ENCODE measurements at regions not wholly inside any gene's neighbourhood (a gene's known extent, or its start where the extent isn't known, plus 50 kb on each side); places are given as distances from the start of the nearest gene placed in this dataset.

DNA sequence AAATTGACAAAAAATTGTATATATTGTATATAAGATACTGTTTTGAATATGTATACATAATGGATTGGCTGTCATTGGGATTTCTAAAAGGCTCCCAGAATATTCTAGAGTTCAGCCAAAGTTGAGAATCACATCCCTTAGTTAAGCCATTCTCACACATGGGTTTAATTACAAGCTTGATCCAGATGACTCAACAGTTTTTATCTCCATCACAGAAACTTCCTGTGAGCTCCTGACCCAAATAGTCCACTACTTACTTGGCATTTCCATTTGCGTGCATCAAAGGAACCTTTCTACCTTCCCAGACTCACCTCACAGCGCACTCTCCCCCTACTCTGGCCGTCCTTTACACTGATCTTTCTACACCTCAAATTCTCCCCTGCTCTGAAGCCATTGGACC lies 184.8 kb upstream of the ARHGAP20 start:
- TF ChIP-seq EZH2phosphoT487 (IDR thresholded peaks at IDR 0.05; ENCODE audit: low read length) (no peak), EZH2 (optimal IDR thresholded peaks at IDR 0.05; ENCODE audit: low read depth, low read length) (no peak)
- TF ChIP-seq, protein P1, sequence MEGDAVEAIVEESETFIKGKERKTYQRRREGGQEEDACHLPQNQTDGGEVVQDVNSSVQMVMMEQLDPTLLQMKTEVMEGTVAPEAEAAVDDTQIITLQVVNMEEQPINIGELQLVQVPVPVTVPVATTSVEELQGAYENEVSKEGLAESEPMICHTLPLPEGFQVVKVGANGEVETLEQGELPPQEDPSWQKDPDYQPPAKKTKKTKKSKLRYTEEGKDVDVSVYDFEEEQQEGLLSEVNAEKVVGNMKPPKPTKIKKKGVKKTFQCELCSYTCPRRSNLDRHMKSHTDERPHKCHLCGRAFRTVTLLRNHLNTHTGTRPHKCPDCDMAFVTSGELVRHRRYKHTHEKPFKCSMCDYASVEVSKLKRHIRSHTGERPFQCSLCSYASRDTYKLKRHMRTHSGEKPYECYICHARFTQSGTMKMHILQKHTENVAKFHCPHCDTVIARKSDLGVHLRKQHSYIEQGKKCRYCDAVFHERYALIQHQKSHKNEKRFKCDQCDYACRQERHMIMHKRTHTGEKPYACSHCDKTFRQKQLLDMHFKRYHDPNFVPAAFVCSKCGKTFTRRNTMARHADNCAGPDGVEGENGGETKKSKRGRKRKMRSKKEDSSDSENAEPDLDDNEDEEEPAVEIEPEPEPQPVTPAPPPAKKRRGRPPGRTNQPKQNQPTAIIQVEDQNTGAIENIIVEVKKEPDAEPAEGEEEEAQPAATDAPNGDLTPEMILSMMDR (IDR thresholded peaks at IDR 0.05; ENCODE audit: low read length), result no peak
- Histone ChIP-seq H3K36me3 (replicated peaks; ENCODE audit: insufficient read depth, low read length) (no peaks in the 10 kb centered on the region), H3K9me2 (replicated peaks; ENCODE audit: insufficient read depth, low read length) (no peaks in the 10 kb centered on the region), H2AFZ (ENCODE audit: low read length) (no peak overlapping the region), H3K9ac (ENCODE audit: low read length) (no peak overlapping the region), H3K4me2 (ENCODE audit: low read depth, low read length) (no peak overlapping the region), H3K27me3 (replicated peaks; ENCODE audit: insufficient read depth, low read length) (no peaks in the 10 kb centered on the region), H3F3A (ENCODE audit: insufficient read depth, low read length) (no peaks in the 10 kb centered on the region), H4K20me1 (ENCODE audit: insufficient read depth, low read length) (no peaks in the 10 kb centered on the region; the same call in 1 of the 2 replicates), H3K9me3 (replicated peaks; ENCODE audit: insufficient read depth, low read length) (no peaks in the 10 kb centered on the region), H3K4me1 (ENCODE audit: low read length) (no peaks in the 10 kb centered on the region), H3K4me3 (ENCODE audit: low read length) (no peak overlapping the region), H3K27ac (ENCODE audit: low read length) (no peak overlapping the region), H3K79me2 (ENCODE audit: low read length) (no peaks in the 10 kb centered on the region)
- no peak for DNase-seq

DNA sequence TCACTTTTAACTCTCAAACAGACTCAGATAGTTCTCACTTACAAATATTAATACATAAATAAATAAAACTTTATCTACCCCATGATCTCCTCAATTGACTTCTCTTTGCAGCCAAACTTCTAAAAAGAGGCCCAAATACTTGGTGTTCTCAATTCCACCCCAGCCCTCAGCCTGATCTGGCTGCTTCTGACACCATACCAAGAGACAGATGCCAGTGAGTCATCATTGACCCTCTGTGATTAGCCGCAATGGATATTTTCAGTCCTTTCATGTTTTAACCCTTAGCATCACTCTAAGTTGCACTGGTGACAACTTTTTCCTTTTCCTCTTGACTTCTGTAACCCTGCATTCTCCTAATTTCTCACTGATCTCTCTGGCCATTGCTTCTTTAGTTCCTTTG lies 184.1 kb upstream of the ARHGAP20 start:
- Histone ChIP-seq H3K27me3 (replicated peaks; ENCODE audit: insufficient read depth, low read length) (no peaks in the 10 kb centered on the region), H3K9me3 (replicated peaks; ENCODE audit: insufficient read depth, low read length) (no peaks in the 10 kb centered on the region), H3K9ac (ENCODE audit: low read length) (no peak overlapping the region), H3K36me3 (replicated peaks; ENCODE audit: insufficient read depth, low read length) (no peaks in the 10 kb centered on the region), H3K79me2 (ENCODE audit: low read length) (no peaks in the 10 kb centered on the region), H2AFZ (ENCODE audit: low read length) (no peak overlapping the region), H3K4me2 (ENCODE audit: low read depth, low read length) (no peak overlapping the region), H3K27ac (ENCODE audit: low read length) (no peak overlapping the region), H3F3A (ENCODE audit: insufficient read depth, low read length) (no peaks in the 10 kb centered on the region), H3K9me2 (replicated peaks; ENCODE audit: insufficient read depth, low read length) (no peaks in the 10 kb centered on the region), H3K4me1 (ENCODE audit: low read length) (no peaks in the 10 kb centered on the region), H3K4me3 (ENCODE audit: low read length) (no peak overlapping the region), H4K20me1 (ENCODE audit: insufficient read depth, low read length) (no peaks in the 10 kb centered on the region; the same call in 1 of the 2 replicates)
- no peak for DNase-seq
- no peak for TF ChIP-seq EZH2 (optimal IDR thresholded peaks at IDR 0.05; ENCODE audit: low read depth, low read length)
- TF ChIP-seq, protein P1 (IDR thresholded peaks at IDR 0.05; ENCODE audit: low read length), result no peak
- TF ChIP-seq EZH2phosphoT487 (IDR thresholded peaks at IDR 0.05; ENCODE audit: low read length), result no peak

DNA sequence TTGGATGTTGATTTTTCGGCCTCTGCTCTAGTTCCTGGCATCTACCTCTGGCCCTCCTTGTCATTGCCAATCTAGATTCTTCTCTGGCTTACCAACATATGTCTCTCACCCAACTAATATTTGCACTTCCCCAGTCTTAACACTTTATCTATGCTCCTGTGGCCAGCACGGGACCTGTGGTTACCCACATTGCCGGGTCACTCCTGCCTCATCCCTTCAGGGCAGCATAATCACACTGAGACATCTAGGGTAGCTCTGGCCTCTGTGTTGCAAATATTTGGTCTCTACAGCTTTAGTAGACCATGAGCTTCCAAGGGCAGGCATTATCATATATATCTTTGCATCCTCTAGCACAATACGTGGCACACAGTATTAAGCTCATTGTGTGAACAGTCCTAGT lies 182.0 kb upstream of the ARHGAP20 start:
- Histone ChIP-seq H2AFZ (ENCODE audit: low read length) (no peak overlapping the region), H3K79me2 (ENCODE audit: low read length) (no peaks in the 10 kb centered on the region), H3K36me3 (replicated peaks; ENCODE audit: insufficient read depth, low read length) (no peaks in the 10 kb centered on the region), H3K9ac (ENCODE audit: low read length) (no peak overlapping the region), H3K27me3 (replicated peaks; ENCODE audit: insufficient read depth, low read length) (no peaks in the 10 kb centered on the region), H3F3A (ENCODE audit: insufficient read depth, low read length) (no peaks in the 10 kb centered on the region), H3K9me2 (replicated peaks; ENCODE audit: insufficient read depth, low read length) (no peaks in the 10 kb centered on the region), H3K4me1 (ENCODE audit: low read length) (no peaks in the 10 kb centered on the region), H3K4me3 (ENCODE audit: low read length) (no peak overlapping the region), H3K27ac (ENCODE audit: low read length) (no peak overlapping the region), H3K9me3 (replicated peaks; ENCODE audit: insufficient read depth, low read length) (no peaks in the 10 kb centered on the region), H3K4me2 (ENCODE audit: low read depth, low read length) (no peak overlapping the region), H4K20me1 (ENCODE audit: insufficient read depth, low read length) (no peaks in the 10 kb centered on the region; the same call in 1 of the 2 replicates)
- no peak for TF ChIP-seq EZH2phosphoT487 (IDR thresholded peaks at IDR 0.05; ENCODE audit: low read length)
- TF ChIP-seq EZH2 (optimal IDR thresholded peaks at IDR 0.05; ENCODE audit: low read depth, low read length), result no peak
- TF ChIP-seq, protein P1 (IDR thresholded peaks at IDR 0.05; ENCODE audit: low read length), result no peak
- no peak for DNase-seq

Data from MM.1S (cell line).